ENCODE measurements at regions not wholly inside any gene's neighbourhood (a gene's known extent, or its start where the extent isn't known, plus 50 kb on each side); places are given as distances from the start of the nearest gene placed in this dataset.
"Not testable (repeated sequence)": the region's sequence is repeated elsewhere in the genome, so short reads cannot be mapped to it uniquely, and the experiment has no call there.

- TF ChIP-seq CTCF (IDR thresholded peaks at IDR 0.05) (no peak), EZH2 (IDR thresholded peaks at IDR 0.05) (no peak), EZH2phosphoT487 (IDR thresholded peaks at IDR 0.05) (no peak)
- no peaks in the 10 kb centered on the region for H3K79me2 ChIP-seq (ENCODE audit: low read depth)
- no peak overlapping the region for H3K27ac ChIP-seq
- no peaks in the 10 kb centered on the region for H3K36me3 Mint-ChIP-seq
- no peaks in the 10 kb centered on the region for H3K4me1 Mint-ChIP-seq
- H3K27me3 Mint-ChIP-seq (ENCODE audit: insufficient read depth, low read depth) = peaks cover 2% of the 10 kb centered on the region
- H3K27ac Mint-ChIP-seq = no peak overlapping the region
- no peaks in the 10 kb centered on the region for H3F3A ChIP-seq (ENCODE audit: low read depth)
- no peak overlapping the region for H3K4me3 ChIP-seq
- DNase-seq (ENCODE audit: low spot score) = no peak
- no peak overlapping the region for H3K4me3 Mint-ChIP-seq
- no peaks in the 10 kb centered on the region for H3K27me3 ChIP-seq
- no peaks in the 10 kb centered on the region for H4K20me1 ChIP-seq (ENCODE audit: low read depth)
- no peaks in the 10 kb centered on the region for H3K4me1 ChIP-seq
- H3K4me2 ChIP-seq = no peak overlapping the region
- H3K9me3 Mint-ChIP-seq = no peaks in the 10 kb centered on the region
- no peaks in the 10 kb centered on the region for H3K36me3 ChIP-seq
- H3K9me3 ChIP-seq (ENCODE audit: low read depth) = no peaks in the 10 kb centered on the region
- no peak overlapping the region for H3K9ac ChIP-seq
- H2AFZ ChIP-seq (replicated peaks) = no peak overlapping the region
Observed at GRCh38 chr9:97160255-97160654, 121.3 kb upstream of the CTSV start.

- not testable (repeated sequence) for H3K9me3 Mint-ChIP-seq, H3K36me3 Mint-ChIP-seq
Observed at GRCh38 chr9:97158722-97159121, 119.8 kb upstream of the CTSV start.

GRCh38 chr9:97155441-97155840 lies 116.5 kb upstream of the CTSV start:
- H2AFZ ChIP-seq (replicated peaks); H3F3A ChIP-seq (ENCODE audit: low read depth); H3K9me3 Mint-ChIP-seq; H3K79me2 ChIP-seq (ENCODE audit: low read depth); H3K27me3 Mint-ChIP-seq (ENCODE audit: insufficient read depth, low read depth); H3K27ac Mint-ChIP-seq; H3K4me3 ChIP-seq; DNase-seq (ENCODE audit: low spot score); H3K27ac ChIP-seq; H3K4me3 Mint-ChIP-seq; H3K4me1 Mint-ChIP-seq; H3K4me1 ChIP-seq; H3K27me3 ChIP-seq; H3K9ac ChIP-seq; H3K36me3 Mint-ChIP-seq; H4K20me1 ChIP-seq (ENCODE audit: low read depth); H3K9me3 ChIP-seq (ENCODE audit: low read depth); H3K4me2 ChIP-seq; H3K36me3 ChIP-seq: not testable (repeated sequence)

More at GRCh38 chr9:97158722-97159121, 119.8 kb upstream of the CTSV start:
- not testable (repeated sequence) for H3F3A ChIP-seq (ENCODE audit: low read depth); H3K27ac Mint-ChIP-seq; H3K4me3 ChIP-seq; H3K27ac ChIP-seq; H3K9ac ChIP-seq; H3K27me3 ChIP-seq; H3K4me1 Mint-ChIP-seq; H3K27me3 Mint-ChIP-seq (ENCODE audit: insufficient read depth, low read depth); H3K79me2 ChIP-seq (ENCODE audit: low read depth); H2AFZ ChIP-seq (replicated peaks); H3K4me1 ChIP-seq; H3K4me2 ChIP-seq; DNase-seq (ENCODE audit: low spot score); H3K36me3 ChIP-seq; H3K4me3 Mint-ChIP-seq; H3K9me3 ChIP-seq (ENCODE audit: low read depth); H4K20me1 ChIP-seq (ENCODE audit: low read depth)

- Histone ChIP-seq H3K27ac (no peak overlapping the region), H3K4me3 (no peak overlapping the region), H3K4me2 (no peak overlapping the region), H3K79me2 (ENCODE audit: low read depth) (no peaks in the 10 kb centered on the region), H3K9ac (no peak overlapping the region), H3K4me1 (no peaks in the 10 kb centered on the region), H3K9me3 (ENCODE audit: low read depth) (no peaks in the 10 kb centered on the region), H3F3A (ENCODE audit: low read depth) (peaks cover 3% of the 10 kb centered on the region), H2AFZ (replicated peaks) (no peak overlapping the region), H4K20me1 (ENCODE audit: low read depth) (no peaks in the 10 kb centered on the region), H3K36me3 (no peaks in the 10 kb centered on the region), H3K27me3 (no peaks in the 10 kb centered on the region)
- TF ChIP-seq EZH2phosphoT487 (IDR thresholded peaks at IDR 0.05) (no peak), EZH2 (IDR thresholded peaks at IDR 0.05) (no peak), CTCF (IDR thresholded peaks at IDR 0.05) (no peak)
- peaks cover 3% of the 10 kb centered on the region for H3K27me3 Mint-ChIP-seq (ENCODE audit: insufficient read depth, low read depth)
- DNase-seq (ENCODE audit: low spot score) = no peak
- no peaks in the 10 kb centered on the region for H3K4me1 Mint-ChIP-seq
- no peaks in the 10 kb centered on the region for H3K9me3 Mint-ChIP-seq
- H3K36me3 Mint-ChIP-seq = peaks cover 3% of the 10 kb centered on the region
- H3K27ac Mint-ChIP-seq = no peak overlapping the region
- H3K4me3 Mint-ChIP-seq = no peak overlapping the region
Observed at GRCh38 chr9:97153967-97154366, 115.0 kb upstream of the CTSV start.

GRCh38 chr9:97153160-97153559 lies 114.2 kb upstream of the CTSV start:
- H3K4me1 ChIP-seq; H3K36me3 ChIP-seq; H3K4me2 ChIP-seq; H3K4me3 Mint-ChIP-seq; H3K27ac ChIP-seq; H4K20me1 ChIP-seq (ENCODE audit: low read depth); H3K9me3 ChIP-seq (ENCODE audit: low read depth); H3K27me3 ChIP-seq; H3K79me2 ChIP-seq (ENCODE audit: low read depth); H2AFZ ChIP-seq (replicated peaks); DNase-seq (ENCODE audit: low spot score); H3K36me3 Mint-ChIP-seq; H3K9ac ChIP-seq; H3K9me3 Mint-ChIP-seq; H3K4me1 Mint-ChIP-seq; H3K27ac Mint-ChIP-seq; H3K27me3 Mint-ChIP-seq (ENCODE audit: insufficient read depth, low read depth); H3F3A ChIP-seq (ENCODE audit: low read depth); H3K4me3 ChIP-seq: not testable (repeated sequence)

- not testable (repeated sequence) for H3K4me3 Mint-ChIP-seq; H3K36me3 ChIP-seq; H3K4me1 ChIP-seq; H3K9me3 ChIP-seq (ENCODE audit: low read depth); H3K27me3 ChIP-seq; H3K4me1 Mint-ChIP-seq; H3K4me2 ChIP-seq; H3K9ac ChIP-seq; H2AFZ ChIP-seq (replicated peaks); H3K79me2 ChIP-seq (ENCODE audit: low read depth); H3K9me3 Mint-ChIP-seq; DNase-seq (ENCODE audit: low spot score); H3K27ac ChIP-seq; H3K27me3 Mint-ChIP-seq (ENCODE audit: insufficient read depth, low read depth); H3K36me3 Mint-ChIP-seq; H4K20me1 ChIP-seq (ENCODE audit: low read depth); H3K27ac Mint-ChIP-seq; H3K4me3 ChIP-seq; H3F3A ChIP-seq (ENCODE audit: low read depth)
Observed at GRCh38 chr9:97150471-97150870, 111.5 kb upstream of the CTSV start.

- not testable (repeated sequence) for H3K4me1 Mint-ChIP-seq; H3K4me3 ChIP-seq; H3K79me2 ChIP-seq (ENCODE audit: low read depth); H2AFZ ChIP-seq (replicated peaks); H3K4me1 ChIP-seq; H3K9ac ChIP-seq; H3K9me3 ChIP-seq (ENCODE audit: low read depth); H3K4me2 ChIP-seq; H3K36me3 ChIP-seq; H3K27me3 Mint-ChIP-seq (ENCODE audit: insufficient read depth, low read depth); H3K4me3 Mint-ChIP-seq; H3F3A ChIP-seq (ENCODE audit: low read depth); H3K27me3 ChIP-seq; H3K9me3 Mint-ChIP-seq; H3K36me3 Mint-ChIP-seq; H4K20me1 ChIP-seq (ENCODE audit: low read depth); H3K27ac ChIP-seq
- DNase-seq (ENCODE audit: low spot score) = peak; percentile 22
- peak overlapping the region; percentile 39 for H3K27ac Mint-ChIP-seq
Observed at GRCh38 chr9:97148428-97148827, 109.5 kb upstream of the CTSV start.

All from neural progenitor cell (in vitro differentiated cells).